Breast epithelium (tissue), 4 donors: ENCODE measurements at regions not wholly inside any gene's neighbourhood (a gene's known extent, or its start where the extent isn't known, plus 50 kb on each side); places are given as distances from the start of the nearest gene placed in this dataset.
A peak's percentile ranks its signal among the peaks of the same experiment; 100 is the strongest.

Source experiments
- DNase-seq, 2 donors: peaks; one replicate each; pipeline ENCODE4 v3.0.0-alpha.2; 2019; ENCODE audit warnings: low spot score in 2 of 2
- H3K27ac ChIP-seq, 2 donors: fragments of 200-600 bp; sonication (generic) in 1 of 2; one replicate each; pipeline ENCODE4 v1.5.1; 2016 to 2019; ENCODE audit warnings: mild to moderate bottlenecking in 1 of 2
- H3K27me3 ChIP-seq, 2 donors: fragments of 200-600 bp; sonication (generic) in 1 of 2; one replicate each; pipeline versions ENCODE4 v1.5.1 to v1.6.0; 2017 to 2019; ENCODE audit warnings: control low read depth in 1 of 2, mild to moderate bottlenecking in 1 of 2
- H3K36me3 ChIP-seq: fragments of 200-600 bp; one replicate; pipeline ENCODE4 v1.5.1; 2019
- H3K4me1 ChIP-seq, 2 donors: fragments of 200-600 bp; sonication (generic); one replicate each; pipeline ENCODE4 v1.5.1; 2016 to 2019; ENCODE audit warnings: control low read depth in 1 of 2
- H3K4me3 ChIP-seq, 3 donors: fragments of 200-600 bp; sonication (generic); 1 replicate in 2 of 3; 2 replicates in 1 of 3; pipeline ENCODE4 v1.5.1; 2016 to 2019; ENCODE audit warnings: mild to moderate bottlenecking in 3 of 3, moderate library complexity in 2 of 3
- H3K9me3 ChIP-seq, 2 donors: fragments of 200-600 bp; sonication (generic) in 1 of 2; one replicate each; pipeline ENCODE4 v1.5.1; 2016 to 2019; ENCODE audit warnings: control low read depth in 1 of 2
- CTCF ChIP-seq, 3 donors: fragments of 450-650 bp; IDR thresholded peaks; one replicate each; pipeline ENCODE4 v1.5.1; 2016 to 2017; ENCODE audit warnings: antibody characterized with exemption in 3 of 3, mild to moderate bottlenecking in 3 of 3, moderate library complexity in 3 of 3
- POLR2A ChIP-seq: fragments of 450-650 bp; IDR thresholded peaks from one replicate; pipeline ENCODE4 v1.6.1; 2016; ENCODE audit warnings: antibody characterized with exemption, mild to moderate bottlenecking, moderate library complexity
- POLR2AphosphoS5 ChIP-seq, 3 donors: sonication (generic); formaldehyde crosslinking; IDR thresholded peaks; one replicate each; pipeline ENCODE4 v1.6.1; 2017; ENCODE audit warnings: antibody characterized with exemption in 3 of 3
- intact Hi-C: fragments of 100-400 bp; cut with DNase I; formaldehyde crosslinking; loops from one replicate; pipeline ENCODE4 v1.15.1; 2023; ENCODE audit warnings: low total_unique reads

GRCh38 chr6:134642279-134642678, 307.6 kb downstream of the ALDH8A1 start:
- H3K4me1 ChIP-seq = no peaks in the 10 kb centered on the region
- no peaks in the 10 kb centered on the region for H3K36me3 ChIP-seq
- H3K27ac ChIP-seq = no peak overlapping the region
- intact Hi-C loops = no loop called here
- DNase-seq = no peak
- no peaks in the 10 kb centered on the region for H3K27me3 ChIP-seq
- TF ChIP-seq CTCF (IDR thresholded peaks at IDR 0.05) (no peak), POLR2AphosphoS5 (IDR thresholded peaks at IDR 0.05) (no peak), POLR2A (no peak)
- H3K9me3 ChIP-seq = no peaks in the 10 kb centered on the region
- H3K4me3 ChIP-seq = no peak overlapping the region

- no peaks in the 10 kb centered on the region for H3K36me3 ChIP-seq
- H3K27ac ChIP-seq = no peak overlapping the region
- no peaks in the 10 kb centered on the region for H3K4me1 ChIP-seq
- no peaks in the 10 kb centered on the region for H3K27me3 ChIP-seq
- peak; percentile 94 to 96 (median 96) for TF ChIP-seq CTCF (IDR thresholded peaks at IDR 0.05)
- TF ChIP-seq POLR2A = no peak
- peak in 2 of 3 donors; percentile 56 to 71 for TF ChIP-seq POLR2AphosphoS5 (IDR thresholded peaks at IDR 0.05)
- peak; percentile 63 to 79 for DNase-seq
- no peak overlapping the region for H3K4me3 ChIP-seq
- intact Hi-C loops = no loop called here
- H3K9me3 ChIP-seq = no peaks in the 10 kb centered on the region
Measured at GRCh38 chr6:134640975-134641429, 308.9 kb downstream of the ALDH8A1 start.

GRCh38 chr6:134640229-134640628, 309.7 kb downstream of the ALDH8A1 start:
- intact Hi-C loops = no loop called here
- TF ChIP-seq POLR2AphosphoS5 (IDR thresholded peaks at IDR 0.05) = no peak
- TF ChIP-seq CTCF (IDR thresholded peaks at IDR 0.05) = no peak
- no peak for TF ChIP-seq POLR2A
- no peak for DNase-seq
- H3K27me3 ChIP-seq = no peaks in the 10 kb centered on the region
- no peaks in the 10 kb centered on the region for H3K36me3 ChIP-seq
- no peak overlapping the region for H3K27ac ChIP-seq
- H3K9me3 ChIP-seq = no peaks in the 10 kb centered on the region
- H3K4me3 ChIP-seq = no peak overlapping the region
- no peaks in the 10 kb centered on the region for H3K4me1 ChIP-seq

DNA sequence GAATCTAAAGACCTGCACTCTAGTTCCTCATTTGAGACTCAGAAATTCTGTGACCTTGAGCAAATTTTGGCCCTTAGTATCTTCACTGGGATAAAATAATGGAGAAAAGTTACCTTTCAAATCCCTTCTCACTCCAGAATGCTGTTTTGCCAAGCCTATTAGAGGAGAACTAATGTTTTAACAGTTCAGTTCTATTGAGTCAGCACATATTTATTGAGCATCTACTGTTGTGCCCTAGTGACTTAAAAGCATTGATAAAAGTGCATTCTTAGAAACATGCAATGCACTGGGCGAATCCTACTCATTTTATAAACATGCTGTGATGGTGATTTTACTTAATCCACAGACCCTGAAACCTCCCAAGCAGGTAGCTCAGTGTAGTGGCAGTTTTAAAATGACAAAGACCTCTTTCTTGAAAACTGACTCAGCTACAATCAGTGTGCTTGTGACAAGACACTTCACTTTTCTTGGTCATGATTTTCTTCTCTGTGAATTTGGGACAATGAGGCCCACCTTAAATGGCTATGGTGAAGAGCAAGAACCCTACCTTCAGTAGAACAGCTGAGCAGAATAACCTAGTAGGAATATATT, 312.0 kb downstream of the ALDH8A1 start:
- intact Hi-C loops = no loop called here

More for the DNA sequence above, 312.0 kb downstream of the ALDH8A1 start:
- no peaks in the 10 kb centered on the region for H3K4me1 ChIP-seq
- H3K27me3 ChIP-seq = no peaks in the 10 kb centered on the region
- DNase-seq = no peak
- no peak overlapping the region for H3K27ac ChIP-seq
- no peak overlapping the region for H3K4me3 ChIP-seq
- H3K36me3 ChIP-seq = no peaks in the 10 kb centered on the region
- no peaks in the 10 kb centered on the region for H3K9me3 ChIP-seq
- TF ChIP-seq CTCF (IDR thresholded peaks at IDR 0.05) (no peak), POLR2A (no peak), POLR2AphosphoS5 (IDR thresholded peaks at IDR 0.05) (no peak)
